ENCODE measurements at regions not wholly inside any gene's neighbourhood (a gene's known extent, or its start where the extent isn't known, plus 50 kb on each side); places are given as distances from the start of the nearest gene placed in this dataset.
A peak's percentile ranks its signal among the peaks of the same experiment; 100 is the strongest.

GRCh38 chr16:64892835-64893785 is 228.8 kb downstream of the CDH11 start:
- no peak overlapping the region for H3K27ac ChIP-seq (ENCODE audit: low read length)
- WGBS (ENCODE audit: insufficient coverage, low lambda C conversion rate) = 83% methylated on average over 1 of the region's 11 CpGs
- H3K36me3 ChIP-seq (ENCODE audit: control insufficient read depth, insufficient read depth, low read length) = no peaks in the 10 kb centered on the region
- no peaks in the 10 kb centered on the region for H3K27me3 ChIP-seq (ENCODE audit: control insufficient read depth, insufficient read depth, low read length)
- H3K9me3 ChIP-seq (ENCODE audit: control insufficient read depth, low read depth, low read length) = no peaks in the 10 kb centered on the region
- H3K4me3 ChIP-seq (ENCODE audit: low read length) = no peak overlapping the region
- peak; percentile 10 to 11 for DNase-seq
- H3K4me1 ChIP-seq (ENCODE audit: control insufficient read depth, insufficient read depth, low read length) = no peaks in the 10 kb centered on the region

- Histone ChIP-seq H3K9me3 (ENCODE audit: control insufficient read depth, low read depth, low read length) (no peaks in the 10 kb centered on the region), H3K4me1 (ENCODE audit: control insufficient read depth, insufficient read depth, low read length) (no peaks in the 10 kb centered on the region), H3K27me3 (ENCODE audit: control insufficient read depth, insufficient read depth, low read length) (no peaks in the 10 kb centered on the region), H3K27ac (ENCODE audit: low read length) (no peak overlapping the region), H3K36me3 (ENCODE audit: control insufficient read depth, insufficient read depth, low read length) (no peaks in the 10 kb centered on the region), H3K4me3 (ENCODE audit: low read length) (no peak overlapping the region)
- 100% methylated on average over 1 of the region's 2 CpGs for WGBS (ENCODE audit: insufficient coverage, low lambda C conversion rate)
- no peak for DNase-seq
Observed at GRCh38 chr16:64889446-64889845, 232.4 kb downstream of the CDH11 start.

- Histone ChIP-seq H3K27me3 (ENCODE audit: control insufficient read depth, insufficient read depth, low read length) (no peaks in the 10 kb centered on the region), H3K4me3 (ENCODE audit: low read length) (no peak overlapping the region), H3K27ac (ENCODE audit: low read length) (no peak overlapping the region), H3K36me3 (ENCODE audit: control insufficient read depth, insufficient read depth, low read length) (no peaks in the 10 kb centered on the region), H3K9me3 (ENCODE audit: control insufficient read depth, low read depth, low read length) (no peaks in the 10 kb centered on the region), H3K4me1 (ENCODE audit: control insufficient read depth, insufficient read depth, low read length) (no peaks in the 10 kb centered on the region)
- no peak for DNase-seq
Observed at GRCh38 chr16:64887651-64888050, 234.2 kb downstream of the CDH11 start.

- no peak for DNase-seq
- no CpG with 5 or more reads among the region's 6 CpGs for WGBS (ENCODE audit: insufficient coverage, low lambda C conversion rate)
- no peaks in the 10 kb centered on the region for H3K4me1 ChIP-seq (ENCODE audit: control insufficient read depth, insufficient read depth, low read length)
- no peaks in the 10 kb centered on the region for H3K9me3 ChIP-seq (ENCODE audit: control insufficient read depth, low read depth, low read length)
- H3K27me3 ChIP-seq (ENCODE audit: control insufficient read depth, insufficient read depth, low read length) = no peaks in the 10 kb centered on the region
- H3K36me3 ChIP-seq (ENCODE audit: control insufficient read depth, insufficient read depth, low read length) = no peaks in the 10 kb centered on the region
- no peak overlapping the region for H3K27ac ChIP-seq (ENCODE audit: low read length)
- H3K4me3 ChIP-seq (ENCODE audit: low read length) = no peak overlapping the region
Observed at GRCh38 chr16:64882078-64882784, 239.6 kb downstream of the CDH11 start.

GRCh38 chr16:64880994-64881393 is 240.9 kb downstream of the CDH11 start:
- no peak overlapping the region for H3K27ac ChIP-seq (ENCODE audit: low read length)
- DNase-seq = no peak
- H3K36me3 ChIP-seq (ENCODE audit: control insufficient read depth, insufficient read depth, low read length) = no peaks in the 10 kb centered on the region
- no peak overlapping the region for H3K4me3 ChIP-seq (ENCODE audit: low read length)
- H3K27me3 ChIP-seq (ENCODE audit: control insufficient read depth, insufficient read depth, low read length) = no peaks in the 10 kb centered on the region
- no peaks in the 10 kb centered on the region for H3K9me3 ChIP-seq (ENCODE audit: control insufficient read depth, low read depth, low read length)
- H3K4me1 ChIP-seq (ENCODE audit: control insufficient read depth, insufficient read depth, low read length) = no peaks in the 10 kb centered on the region
- WGBS (ENCODE audit: insufficient coverage, low lambda C conversion rate) = 40% methylated on average over 1 of the region's 2 CpGs

- no peaks in the 10 kb centered on the region for H3K27me3 ChIP-seq (ENCODE audit: control insufficient read depth, insufficient read depth, low read length)
- 60% methylated on average over 1 of the region's 3 CpGs for WGBS (ENCODE audit: insufficient coverage, low lambda C conversion rate)
- no peak overlapping the region for H3K4me3 ChIP-seq (ENCODE audit: low read length)
- no peaks in the 10 kb centered on the region for H3K9me3 ChIP-seq (ENCODE audit: control insufficient read depth, low read depth, low read length)
- no peak overlapping the region for H3K27ac ChIP-seq (ENCODE audit: low read length)
- no peaks in the 10 kb centered on the region for H3K36me3 ChIP-seq (ENCODE audit: control insufficient read depth, insufficient read depth, low read length)
- H3K4me1 ChIP-seq (ENCODE audit: control insufficient read depth, insufficient read depth, low read length) = no peaks in the 10 kb centered on the region
- DNase-seq = no peak
Observed at GRCh38 chr16:64880006-64880405, 241.9 kb downstream of the CDH11 start.

- Histone ChIP-seq H3K27ac (ENCODE audit: low read length) (no peak overlapping the region), H3K4me1 (ENCODE audit: control insufficient read depth, insufficient read depth, low read length) (no peaks in the 10 kb centered on the region), H3K9me3 (ENCODE audit: control insufficient read depth, low read depth, low read length) (no peaks in the 10 kb centered on the region), H3K27me3 (ENCODE audit: control insufficient read depth, insufficient read depth, low read length) (no peaks in the 10 kb centered on the region), H3K4me3 (ENCODE audit: low read length) (no peak overlapping the region), H3K36me3 (ENCODE audit: control insufficient read depth, insufficient read depth, low read length) (no peaks in the 10 kb centered on the region)
- DNase-seq = no peak
- WGBS (ENCODE audit: insufficient coverage, low lambda C conversion rate) = 60% methylated on average over 1 of the region's 4 CpGs
Observed at GRCh38 chr16:64878940-64879339, 242.9 kb downstream of the CDH11 start.

- Histone ChIP-seq H3K36me3 (ENCODE audit: control insufficient read depth, insufficient read depth, low read length) (no peaks in the 10 kb centered on the region), H3K4me1 (ENCODE audit: control insufficient read depth, insufficient read depth, low read length) (no peaks in the 10 kb centered on the region), H3K27me3 (ENCODE audit: control insufficient read depth, insufficient read depth, low read length) (no peaks in the 10 kb centered on the region), H3K9me3 (ENCODE audit: control insufficient read depth, low read depth, low read length) (no peaks in the 10 kb centered on the region), H3K27ac (ENCODE audit: low read length) (no peak overlapping the region), H3K4me3 (ENCODE audit: low read length) (no peak overlapping the region)
- 100% methylated on average over 1 of the region's 2 CpGs for WGBS (ENCODE audit: insufficient coverage, low lambda C conversion rate)
- DNase-seq = no peak
Observed at GRCh38 chr16:64872101-64872500, 249.8 kb downstream of the CDH11 start.

- 50% methylated on average over 1 of the region's 3 CpGs for WGBS (ENCODE audit: insufficient coverage, low lambda C conversion rate)
- H3K27ac ChIP-seq (ENCODE audit: low read length) = no peak overlapping the region
- no peak overlapping the region for H3K4me3 ChIP-seq (ENCODE audit: low read length)
- no peaks in the 10 kb centered on the region for H3K27me3 ChIP-seq (ENCODE audit: control insufficient read depth, insufficient read depth, low read length)
- no peak for DNase-seq
- H3K9me3 ChIP-seq (ENCODE audit: control insufficient read depth, low read depth, low read length) = no peaks in the 10 kb centered on the region
- no peaks in the 10 kb centered on the region for H3K36me3 ChIP-seq (ENCODE audit: control insufficient read depth, insufficient read depth, low read length)
- H3K4me1 ChIP-seq (ENCODE audit: control insufficient read depth, insufficient read depth, low read length) = no peaks in the 10 kb centered on the region
Observed at GRCh38 chr16:64870859-64871258, 251.0 kb downstream of the CDH11 start.

- Histone ChIP-seq H3K27ac (ENCODE audit: low read length) (no peak overlapping the region), H3K9me3 (ENCODE audit: control insufficient read depth, low read depth, low read length) (no peaks in the 10 kb centered on the region), H3K36me3 (ENCODE audit: control insufficient read depth, insufficient read depth, low read length) (no peaks in the 10 kb centered on the region), H3K4me3 (ENCODE audit: low read length) (no peak overlapping the region), H3K27me3 (ENCODE audit: control insufficient read depth, insufficient read depth, low read length) (no peaks in the 10 kb centered on the region), H3K4me1 (ENCODE audit: control insufficient read depth, insufficient read depth, low read length) (no peaks in the 10 kb centered on the region)
- DNase-seq = no peak
- WGBS (ENCODE audit: insufficient coverage, low lambda C conversion rate) = 87% methylated on average over 3 of the region's 5 CpGs
Observed at GRCh38 chr16:64869781-64870180, 252.1 kb downstream of the CDH11 start.
